Bronchial epithelial cell (primary cell): ENCODE measurements at regions not wholly inside any gene's neighbourhood (a gene's known extent, or its start where the extent isn't known, plus 50 kb on each side); places are given as distances from the start of the nearest gene placed in this dataset.
"Not testable (repeated sequence)": the region's sequence is repeated elsewhere in the genome, so short reads cannot be mapped to it uniquely, and the experiment has no call there.

ENCODE experiments used
- DNase-seq: peaks from one replicate; pipeline ENCODE4 v3.0.0-alpha.2; 2010; ENCODE audit warnings: low read depth
- FAIRE-seq: peaks from 2 replicates; lab custom pipeline; 2011; peaks lifted over from hg19 to GRCh38; lab: Jason Lieb, UNC
- H3K27me3 ChIP-seq: 2 replicates; pipeline ENCODE4 v1.5.1; 2011; ENCODE audit warnings: low read length; ENCODE audit not compliant: control insufficient read depth, insufficient read depth
- H3K36me3 ChIP-seq: 2 replicates; pipeline ENCODE4 v1.5.1; 2011; ENCODE audit warnings: low read length; ENCODE audit not compliant: control insufficient read depth, insufficient read depth
- H3K4me3 ChIP-seq: 2 replicates; pipeline ENCODE4 v1.5.1; 2011; ENCODE audit warnings: mild to moderate bottlenecking, low read depth, low read length, control low read depth
- TF ChIP-seq, protein P1 (sequence below): IDR thresholded peaks from 2 replicates; pipeline ENCODE4 v1.5.1; 2011; ENCODE audit warnings: mild to moderate bottlenecking, moderate library complexity, low read length, control low read depth, inconsistent platforms; ENCODE audit not compliant: insufficient read depth, severe bottlenecking

DNA sequence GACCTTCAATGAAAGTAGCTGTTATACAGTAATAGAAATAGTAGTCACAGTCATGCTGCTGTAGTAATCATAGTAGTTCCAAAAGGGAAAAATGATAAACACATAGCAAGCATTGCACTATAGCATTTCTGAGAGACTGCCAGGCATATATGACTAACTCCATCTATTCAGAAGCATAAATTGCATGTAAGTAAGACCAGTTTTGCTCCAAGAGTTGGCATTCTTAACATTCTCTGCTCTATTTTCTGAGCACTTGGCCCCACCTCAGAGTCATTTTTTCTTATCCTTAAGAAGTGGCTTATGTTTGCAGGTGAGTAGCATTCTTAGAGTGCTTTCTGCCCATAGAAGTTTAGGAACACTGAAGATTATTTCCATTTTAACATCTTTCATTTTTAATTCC is 490.3 kb upstream of the TECRL start:
- DNase-seq (no peak), FAIRE-seq (no peak)

DNA sequence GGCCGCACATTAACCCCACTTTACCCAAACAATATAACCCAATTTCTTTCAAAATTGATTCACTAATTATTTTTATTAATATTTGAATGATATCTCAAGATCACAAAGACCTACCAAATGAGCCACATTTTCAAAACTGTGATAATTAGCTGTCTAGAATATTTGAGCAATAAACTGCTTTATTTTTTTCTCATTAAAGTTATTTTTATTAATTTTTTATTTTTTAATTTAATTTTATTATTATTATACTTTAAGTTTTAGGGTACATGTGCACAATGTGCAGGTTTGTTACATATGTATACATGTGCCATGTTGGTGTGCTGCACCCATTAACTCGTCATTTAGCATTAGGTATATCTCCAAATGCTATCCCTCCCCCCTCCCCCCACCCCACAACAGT is 489.8 kb upstream of the TECRL start:
- not testable (repeated sequence) for DNase-seq, FAIRE-seq, H3K4me3 ChIP-seq, H3K36me3 ChIP-seq, H3K27me3 ChIP-seq

More for the DNA sequence above, 490.3 kb upstream of the TECRL start:
- H3K27me3 ChIP-seq = no peaks in the 10 kb centered on the region
- no peak overlapping the region for H3K4me3 ChIP-seq
- no peaks in the 10 kb centered on the region for H3K36me3 ChIP-seq
- TF ChIP-seq, protein P1, sequence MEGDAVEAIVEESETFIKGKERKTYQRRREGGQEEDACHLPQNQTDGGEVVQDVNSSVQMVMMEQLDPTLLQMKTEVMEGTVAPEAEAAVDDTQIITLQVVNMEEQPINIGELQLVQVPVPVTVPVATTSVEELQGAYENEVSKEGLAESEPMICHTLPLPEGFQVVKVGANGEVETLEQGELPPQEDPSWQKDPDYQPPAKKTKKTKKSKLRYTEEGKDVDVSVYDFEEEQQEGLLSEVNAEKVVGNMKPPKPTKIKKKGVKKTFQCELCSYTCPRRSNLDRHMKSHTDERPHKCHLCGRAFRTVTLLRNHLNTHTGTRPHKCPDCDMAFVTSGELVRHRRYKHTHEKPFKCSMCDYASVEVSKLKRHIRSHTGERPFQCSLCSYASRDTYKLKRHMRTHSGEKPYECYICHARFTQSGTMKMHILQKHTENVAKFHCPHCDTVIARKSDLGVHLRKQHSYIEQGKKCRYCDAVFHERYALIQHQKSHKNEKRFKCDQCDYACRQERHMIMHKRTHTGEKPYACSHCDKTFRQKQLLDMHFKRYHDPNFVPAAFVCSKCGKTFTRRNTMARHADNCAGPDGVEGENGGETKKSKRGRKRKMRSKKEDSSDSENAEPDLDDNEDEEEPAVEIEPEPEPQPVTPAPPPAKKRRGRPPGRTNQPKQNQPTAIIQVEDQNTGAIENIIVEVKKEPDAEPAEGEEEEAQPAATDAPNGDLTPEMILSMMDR = no peak

DNA sequence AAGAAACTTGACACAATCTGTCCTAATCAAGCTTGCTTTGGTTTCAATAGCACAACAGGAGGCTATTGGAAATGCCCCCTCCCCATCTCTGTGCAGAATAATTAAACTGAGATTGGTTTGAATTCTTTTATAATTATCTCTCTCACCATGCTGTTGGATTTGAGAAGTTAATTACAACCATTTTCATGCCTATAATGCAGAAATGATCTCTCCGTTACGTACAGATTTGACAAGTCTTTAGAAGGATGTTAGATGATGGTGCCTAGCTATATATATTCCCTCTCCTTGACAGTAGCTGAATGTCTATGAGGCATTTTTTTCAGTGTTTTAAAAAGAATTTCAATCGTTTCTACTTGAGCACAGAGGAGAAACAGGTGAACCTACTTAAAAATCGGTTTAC is 488.4 kb upstream of the TECRL start:
- no peaks in the 10 kb centered on the region for H3K27me3 ChIP-seq
- FAIRE-seq (no peak), DNase-seq (no peak)
- H3K4me3 ChIP-seq = no peak overlapping the region
- TF ChIP-seq, protein P1 = no peak
- no peaks in the 10 kb centered on the region for H3K36me3 ChIP-seq

DNA sequence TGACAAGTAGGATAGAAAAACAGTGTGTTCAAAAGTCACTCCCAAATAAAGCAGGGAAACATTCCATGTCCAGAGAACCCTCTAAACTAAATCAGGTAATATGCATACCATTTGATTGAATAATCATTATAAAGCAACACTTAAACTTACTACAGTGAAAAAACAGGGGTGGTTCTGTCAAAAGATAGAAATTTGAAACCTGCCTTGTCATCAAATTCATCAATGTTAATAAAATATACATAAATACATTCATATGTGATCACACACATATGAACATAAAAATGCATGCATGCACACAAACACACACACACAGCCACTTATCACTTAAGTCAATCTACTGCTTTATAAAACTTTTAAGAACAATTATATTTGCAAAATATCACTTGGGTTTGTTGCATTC is 485.8 kb upstream of the TECRL start:
- no peak overlapping the region for H3K4me3 ChIP-seq
- no peaks in the 10 kb centered on the region for H3K27me3 ChIP-seq
- TF ChIP-seq, protein P1 = no peak
- FAIRE-seq = no peak
- no peak for DNase-seq
- H3K36me3 ChIP-seq = no peaks in the 10 kb centered on the region

DNA sequence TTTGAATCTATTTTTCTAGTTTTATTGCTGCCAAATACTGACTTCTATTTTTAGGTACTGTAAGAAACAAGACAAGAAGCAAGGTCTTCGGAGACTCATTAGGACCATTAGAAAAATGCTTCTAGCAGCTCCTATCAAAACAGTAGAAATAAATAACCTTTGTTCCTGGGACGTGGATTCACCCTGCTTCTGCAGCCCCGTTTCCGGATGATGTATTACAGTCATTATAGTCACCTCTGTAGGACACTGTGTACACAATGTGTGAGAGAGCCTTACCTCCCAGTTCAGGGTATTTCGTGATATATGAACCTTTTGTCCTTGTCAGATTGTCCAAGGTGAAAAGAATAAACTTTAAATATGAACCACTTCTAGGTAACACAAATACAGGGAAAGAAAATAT is 484.0 kb upstream of the TECRL start:
- Histone ChIP-seq H3K36me3 (no peaks in the 10 kb centered on the region), H3K27me3 (no peaks in the 10 kb centered on the region), H3K4me3 (no peak overlapping the region)
- no peak for FAIRE-seq
- TF ChIP-seq, protein P1 = no peak
- no peak for DNase-seq

DNA sequence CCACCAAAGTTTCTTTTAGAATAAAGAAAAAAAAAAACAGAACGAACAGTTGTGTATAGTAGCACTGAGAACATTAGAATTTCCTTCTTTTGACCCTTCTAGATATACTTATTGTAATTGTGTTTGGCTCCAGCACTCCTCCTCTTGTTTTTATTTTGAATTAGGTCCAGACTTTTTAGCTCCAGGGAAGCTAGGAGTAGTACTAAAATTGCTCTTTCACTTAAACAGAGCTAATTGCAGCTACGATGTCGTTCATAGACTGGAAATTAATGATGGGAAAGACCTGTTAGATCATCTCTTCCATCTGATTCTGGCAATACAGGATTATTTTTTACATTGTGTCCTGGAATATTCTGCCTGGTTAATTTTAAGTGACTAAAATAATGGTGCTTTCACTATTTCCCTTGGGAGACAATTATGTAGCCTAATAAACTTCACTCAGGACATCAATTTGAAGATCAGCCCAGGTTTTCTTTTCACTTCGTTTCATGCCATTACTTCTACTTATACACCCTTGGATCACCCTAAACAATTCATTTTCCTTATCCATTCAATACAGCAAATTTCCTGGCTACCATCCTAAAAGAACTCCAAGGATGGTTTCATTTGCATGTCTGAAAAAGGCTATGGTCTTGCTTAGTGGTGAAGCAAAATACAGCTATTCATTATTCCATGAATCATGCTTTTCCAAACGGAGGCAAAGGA is 480.8 kb upstream of the TECRL start:
- H3K4me3 ChIP-seq = no peak overlapping the region
- no peaks in the 10 kb centered on the region for H3K36me3 ChIP-seq
- DNase-seq = no peak
- no peaks in the 10 kb centered on the region for H3K27me3 ChIP-seq
- FAIRE-seq = no peak
- TF ChIP-seq, protein P1 = no peak
